ENCODE measurements at regions not wholly inside any gene's neighbourhood (a gene's known extent, or its start where the extent isn't known, plus 50 kb on each side); places are given as distances from the start of the nearest gene placed in this dataset.
"Not testable (repeated sequence)": the region's sequence is repeated elsewhere in the genome, so short reads cannot be mapped to it uniquely, and the experiment has no call there.

DNA sequence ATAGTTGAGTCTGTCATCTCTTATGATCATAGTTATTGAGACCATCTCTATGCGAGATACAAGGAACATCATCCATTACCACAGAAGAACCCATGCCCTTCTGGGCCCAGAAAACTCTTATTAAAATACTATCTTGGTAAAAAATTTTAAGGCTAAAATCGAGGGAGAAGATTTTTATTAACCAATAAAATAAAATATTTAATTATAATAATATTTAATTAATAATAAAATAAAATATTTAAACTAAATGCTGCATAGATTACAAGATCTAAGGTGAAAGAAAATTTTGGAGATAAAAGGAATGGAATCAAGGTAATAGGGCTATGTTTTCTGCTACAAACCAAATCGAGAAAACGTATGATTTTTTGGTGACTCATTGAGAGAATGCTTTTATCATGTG is 540.2 kb downstream of the KCNH5 start:
- TF ChIP-seq, protein P1, sequence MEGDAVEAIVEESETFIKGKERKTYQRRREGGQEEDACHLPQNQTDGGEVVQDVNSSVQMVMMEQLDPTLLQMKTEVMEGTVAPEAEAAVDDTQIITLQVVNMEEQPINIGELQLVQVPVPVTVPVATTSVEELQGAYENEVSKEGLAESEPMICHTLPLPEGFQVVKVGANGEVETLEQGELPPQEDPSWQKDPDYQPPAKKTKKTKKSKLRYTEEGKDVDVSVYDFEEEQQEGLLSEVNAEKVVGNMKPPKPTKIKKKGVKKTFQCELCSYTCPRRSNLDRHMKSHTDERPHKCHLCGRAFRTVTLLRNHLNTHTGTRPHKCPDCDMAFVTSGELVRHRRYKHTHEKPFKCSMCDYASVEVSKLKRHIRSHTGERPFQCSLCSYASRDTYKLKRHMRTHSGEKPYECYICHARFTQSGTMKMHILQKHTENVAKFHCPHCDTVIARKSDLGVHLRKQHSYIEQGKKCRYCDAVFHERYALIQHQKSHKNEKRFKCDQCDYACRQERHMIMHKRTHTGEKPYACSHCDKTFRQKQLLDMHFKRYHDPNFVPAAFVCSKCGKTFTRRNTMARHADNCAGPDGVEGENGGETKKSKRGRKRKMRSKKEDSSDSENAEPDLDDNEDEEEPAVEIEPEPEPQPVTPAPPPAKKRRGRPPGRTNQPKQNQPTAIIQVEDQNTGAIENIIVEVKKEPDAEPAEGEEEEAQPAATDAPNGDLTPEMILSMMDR (IDR thresholded peaks at IDR 0.05): no peak
- TF ChIP-seq POLR2A (IDR thresholded peaks at IDR 0.05): no peak
- no peaks in the 10 kb centered on the region for H3K27me3 ChIP-seq
- H3K36me3 ChIP-seq: no peaks in the 10 kb centered on the region
- no peak overlapping the region for H3K27ac ChIP-seq
- WGBS (ENCODE audit: insufficient coverage, low coverage, low lambda C conversion rate, missing lambda C conversion rate): 62% methylated on average over 4 of the region's 4 CpGs
- no peaks in the 10 kb centered on the region for H3K9me3 ChIP-seq
- no peaks in the 10 kb centered on the region for H3K4me1 ChIP-seq
- no peak overlapping the region for H3K4me3 ChIP-seq
- intact Hi-C loops (cut with DNase I): no loop called here
- DNase-seq: no peak
- ATAC-seq: no peak

DNA sequence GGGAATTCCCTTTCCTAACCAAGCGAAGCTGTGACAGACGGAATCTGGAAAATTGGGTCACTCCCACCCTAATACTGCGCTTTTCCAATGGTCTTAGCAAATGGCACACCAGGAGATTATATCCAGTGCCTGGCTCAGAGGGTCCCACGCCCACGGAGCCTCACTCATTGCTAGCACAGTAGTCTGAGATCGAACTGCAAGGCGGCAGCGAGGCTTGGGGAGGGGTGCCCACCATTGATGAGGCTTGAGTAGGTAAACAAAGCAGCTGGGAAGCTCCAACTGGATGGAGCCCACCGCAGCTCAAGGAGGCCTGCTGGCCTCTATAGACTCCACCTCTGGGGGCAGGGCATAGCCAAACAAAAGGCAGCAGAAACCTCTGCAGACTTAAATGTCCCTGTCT is 523.9 kb downstream of the KCNH5 start:
- peak in 1 of 3 donors; percentile 33 for DNase-seq
- not testable (repeated sequence) for H3K4me1 ChIP-seq

DNA sequence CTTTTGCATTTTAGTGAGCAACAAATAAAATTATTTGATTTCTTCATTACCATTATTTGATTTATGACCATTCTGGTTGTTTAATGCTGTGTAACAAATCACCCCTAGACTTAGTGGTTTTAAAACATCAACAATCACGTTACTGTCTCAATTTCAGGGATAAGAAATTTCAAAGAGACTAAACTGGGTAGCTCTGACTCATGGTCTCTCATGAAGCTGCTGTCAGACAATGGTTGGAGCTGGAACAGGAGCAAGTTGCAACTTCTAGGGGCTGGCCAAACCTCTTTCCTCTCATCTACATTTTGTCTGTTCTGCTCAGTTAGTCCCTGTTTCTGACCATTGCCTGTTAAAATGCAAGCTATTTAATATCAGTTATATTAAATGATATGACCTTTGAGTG is 517.0 kb downstream of the KCNH5 start:
- DNase-seq: no peak
- no peak for ATAC-seq
- TF ChIP-seq, protein P1 (IDR thresholded peaks at IDR 0.05): no peak
- TF ChIP-seq POLR2A (IDR thresholded peaks at IDR 0.05): no peak
- Histone ChIP-seq H3K4me3 (no peak overlapping the region), H3K27me3 (no peaks in the 10 kb centered on the region), H3K36me3 (no peaks in the 10 kb centered on the region), H3K9me3 (no peaks in the 10 kb centered on the region), H3K4me1 (no peaks in the 10 kb centered on the region), H3K27ac (no peak overlapping the region)
- 20% methylated on average over 1 of the region's 1 CpG for WGBS (ENCODE audit: insufficient coverage, low coverage, low lambda C conversion rate, missing lambda C conversion rate)
- intact Hi-C loops (cut with DNase I): no loop called here

More for the DNA sequence above, 523.9 kb downstream of the KCNH5 start:
- 17% methylated on average over 1 of the region's 9 CpGs for WGBS (ENCODE audit: insufficient coverage, low coverage, low lambda C conversion rate, missing lambda C conversion rate)
- H3K27me3 ChIP-seq; H3K9me3 ChIP-seq; ATAC-seq; H3K36me3 ChIP-seq; H3K27ac ChIP-seq; intact Hi-C loops (cut with DNase I); H3K4me3 ChIP-seq: not testable (repeated sequence)

DNA sequence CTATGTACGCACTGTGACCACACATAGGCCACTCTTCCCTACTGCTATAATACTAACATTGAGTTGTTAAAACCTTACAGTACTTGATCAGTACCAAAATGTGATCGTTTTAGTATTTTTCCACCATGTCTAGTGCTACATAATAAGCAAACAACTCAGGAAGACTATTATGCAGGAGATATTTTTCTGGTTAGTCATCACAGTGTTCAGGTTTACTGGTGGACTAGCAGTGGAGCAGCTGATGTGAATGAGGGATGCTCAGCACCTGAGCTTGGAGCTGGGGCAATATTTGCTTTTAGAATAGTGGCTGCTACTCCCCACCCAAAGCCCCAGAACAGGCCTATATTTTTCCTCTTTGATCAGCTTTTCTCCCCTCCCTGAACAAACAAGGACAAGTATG is 513.1 kb downstream of the KCNH5 start:
- Histone ChIP-seq H3K27ac (no peak overlapping the region), H3K4me3 (no peak overlapping the region), H3K4me1 (no peaks in the 10 kb centered on the region), H3K9me3 (no peaks in the 10 kb centered on the region), H3K36me3 (no peaks in the 10 kb centered on the region), H3K27me3 (no peaks in the 10 kb centered on the region)
- intact Hi-C loops (cut with DNase I): no loop called here
- no peak for ATAC-seq
- TF ChIP-seq POLR2A (IDR thresholded peaks at IDR 0.05): no peak
- TF ChIP-seq, protein P1 (IDR thresholded peaks at IDR 0.05): no peak
- WGBS (ENCODE audit: insufficient coverage, low coverage, low lambda C conversion rate, missing lambda C conversion rate): 61% methylated on average over 2 of the region's 2 CpGs
- no peak for DNase-seq

DNA sequence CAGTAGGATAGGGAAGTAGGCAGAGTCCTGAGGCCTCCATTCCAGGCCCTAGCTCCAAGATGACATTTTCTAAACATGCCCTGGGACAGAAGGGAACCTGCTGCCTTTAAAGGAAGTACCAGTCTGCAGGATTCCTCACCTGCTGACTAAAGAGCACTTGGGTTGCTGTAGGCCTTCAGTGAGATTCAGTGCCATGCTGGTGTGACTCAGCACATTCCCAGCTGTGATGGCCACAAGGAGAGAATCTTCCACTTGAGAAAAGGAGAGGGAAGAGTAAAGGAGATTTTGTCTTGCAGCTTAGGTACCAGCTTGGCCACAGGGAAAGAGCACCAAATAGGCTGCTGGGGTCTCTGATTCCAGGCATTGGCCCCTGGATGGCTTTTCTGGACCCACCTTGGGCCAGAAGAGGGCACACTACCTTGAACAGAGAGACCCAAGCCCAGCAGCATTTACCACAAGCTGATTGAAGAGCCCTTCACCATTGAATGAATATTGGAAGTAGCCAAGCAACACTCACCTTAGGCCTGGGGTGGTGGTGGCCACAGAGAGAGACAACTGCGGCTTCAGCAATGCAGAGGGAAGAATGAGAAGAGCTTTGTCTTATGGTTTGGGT is 498.3 kb downstream of the KCNH5 start:
- TF ChIP-seq, protein P1 (IDR thresholded peaks at IDR 0.05): no peak
- no peak for TF ChIP-seq POLR2A (IDR thresholded peaks at IDR 0.05)
- ATAC-seq: no peak

More for the DNA sequence above, 498.3 kb downstream of the KCNH5 start:
- no peak overlapping the region for H3K4me3 ChIP-seq
- intact Hi-C loops (cut with DNase I): no loop called here
- H3K36me3 ChIP-seq: no peaks in the 10 kb centered on the region
- no peak overlapping the region for H3K27ac ChIP-seq
- no peak for DNase-seq
- 100% methylated on average over 1 of the region's 1 CpG for WGBS (ENCODE audit: insufficient coverage, low coverage, low lambda C conversion rate, missing lambda C conversion rate)
- no peaks in the 10 kb centered on the region for H3K9me3 ChIP-seq
- no peaks in the 10 kb centered on the region for H3K27me3 ChIP-seq
- no peaks in the 10 kb centered on the region for H3K4me1 ChIP-seq
